GM10248 (cell line): ENCODE measurements at regions not wholly inside any gene's neighbourhood (a gene's known extent, or its start where the extent isn't known, plus 50 kb on each side); places are given as distances from the start of the nearest gene placed in this dataset.

Source experiments
- CTCF ChIA-PET: fragments of 300-600 bp; sonication (Branson Sonifier 250); formaldehyde crosslinking; extraction: SDS; loops from one replicate; lab custom pipeline; 2021; ENCODE audit warnings: antibody characterized with exemption; lab: Yijun Ruan, JAX
- POLR2A ChIA-PET: fragments of 350-650 bp; sonication (Branson Sonifier 250); formaldehyde crosslinking; extraction: SDS; loops from one replicate; lab custom pipeline; 2020; ENCODE audit warnings: antibody characterized with exemption; lab: Yijun Ruan, JAX
- DNase-seq: peaks from one replicate; pipeline ENCODE4 v3.0.0; 2012; ENCODE audit errors: extremely low spot score
- TF ChIP-seq, protein P1 (sequence below): IDR thresholded peaks from 2 replicates; pipeline ENCODE4 v1.5.1; 2012; ENCODE audit warnings: mild to moderate bottlenecking, low read depth; ENCODE audit errors: extremely low read depth, missing control alignments, control extremely low read depth

DNA sequence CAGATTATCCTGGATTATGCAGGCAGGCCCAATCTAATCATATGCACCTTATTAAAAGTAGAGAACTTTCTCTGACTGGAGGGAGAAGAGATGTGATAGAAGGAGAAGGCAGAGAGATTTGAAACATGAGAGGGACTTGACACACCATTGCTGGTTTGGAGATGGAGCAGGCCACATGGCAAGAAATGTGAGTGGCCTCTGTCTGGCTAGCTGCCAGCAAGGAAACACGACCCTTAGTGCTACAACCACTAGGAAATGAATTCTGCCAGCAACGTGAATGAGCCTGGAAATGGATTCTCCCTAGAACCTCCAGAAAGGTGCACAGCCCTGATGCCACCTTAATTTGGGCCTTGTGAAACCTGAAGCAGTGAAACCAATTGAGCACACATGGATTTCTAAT, 79.5 kb upstream of the MBNL3 start:
- no peak for DNase-seq
- ChIA-PET POLR2A (no interaction called here), CTCF (interaction anchor here (1.1 kb wide), 1 partner anchor 11 kb away, joined by 3 read pairs; no protein-coding TSS in a partner anchor)
- TF ChIP-seq, protein P1, sequence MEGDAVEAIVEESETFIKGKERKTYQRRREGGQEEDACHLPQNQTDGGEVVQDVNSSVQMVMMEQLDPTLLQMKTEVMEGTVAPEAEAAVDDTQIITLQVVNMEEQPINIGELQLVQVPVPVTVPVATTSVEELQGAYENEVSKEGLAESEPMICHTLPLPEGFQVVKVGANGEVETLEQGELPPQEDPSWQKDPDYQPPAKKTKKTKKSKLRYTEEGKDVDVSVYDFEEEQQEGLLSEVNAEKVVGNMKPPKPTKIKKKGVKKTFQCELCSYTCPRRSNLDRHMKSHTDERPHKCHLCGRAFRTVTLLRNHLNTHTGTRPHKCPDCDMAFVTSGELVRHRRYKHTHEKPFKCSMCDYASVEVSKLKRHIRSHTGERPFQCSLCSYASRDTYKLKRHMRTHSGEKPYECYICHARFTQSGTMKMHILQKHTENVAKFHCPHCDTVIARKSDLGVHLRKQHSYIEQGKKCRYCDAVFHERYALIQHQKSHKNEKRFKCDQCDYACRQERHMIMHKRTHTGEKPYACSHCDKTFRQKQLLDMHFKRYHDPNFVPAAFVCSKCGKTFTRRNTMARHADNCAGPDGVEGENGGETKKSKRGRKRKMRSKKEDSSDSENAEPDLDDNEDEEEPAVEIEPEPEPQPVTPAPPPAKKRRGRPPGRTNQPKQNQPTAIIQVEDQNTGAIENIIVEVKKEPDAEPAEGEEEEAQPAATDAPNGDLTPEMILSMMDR: no peak

DNA sequence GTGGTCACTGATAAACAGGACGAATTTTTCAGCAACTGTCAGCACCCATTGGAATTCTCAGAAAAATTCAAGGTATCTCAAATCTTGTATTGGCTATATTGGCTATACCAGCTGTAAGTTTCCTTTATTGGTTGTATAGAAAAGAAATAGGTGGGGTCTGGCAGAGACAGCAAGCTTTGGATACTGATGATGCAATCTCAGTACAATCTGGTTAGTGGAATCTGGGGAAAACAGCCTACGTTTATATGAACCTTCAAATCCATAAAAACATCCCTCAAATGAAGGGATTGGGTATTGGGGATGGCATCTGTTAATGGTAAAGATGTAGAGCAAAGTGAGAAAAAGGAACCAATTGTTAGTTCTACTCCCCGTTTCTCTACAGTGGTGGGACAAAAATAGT, 76.4 kb upstream of the MBNL3 start:
- no peak for DNase-seq
- ChIA-PET CTCF (no interaction called here), POLR2A (no interaction called here)
- TF ChIP-seq, protein P1: no peak

DNA sequence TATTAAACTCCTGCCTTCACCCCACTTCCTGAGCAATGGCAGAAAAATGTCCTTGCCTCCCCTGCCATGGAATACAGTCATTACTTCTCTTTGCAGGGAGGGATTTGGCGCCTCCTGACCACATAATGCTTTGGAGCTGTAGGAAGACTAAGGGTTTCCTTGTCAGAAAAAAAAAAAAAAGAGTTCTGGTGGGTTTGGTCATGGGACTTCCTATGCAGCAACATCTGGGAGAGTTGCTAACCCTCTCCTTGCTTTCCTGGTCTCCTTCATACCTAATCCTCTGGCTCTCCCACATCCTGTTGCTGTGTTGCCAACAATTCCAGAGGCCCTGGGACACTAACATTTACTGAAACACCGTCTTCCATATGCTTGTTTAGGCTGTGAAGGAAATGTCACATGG, 75.1 kb upstream of the MBNL3 start:
- ChIA-PET CTCF (no interaction called here), POLR2A (no interaction called here)
- DNase-seq: no peak
- TF ChIP-seq, protein P1: no peak

DNA sequence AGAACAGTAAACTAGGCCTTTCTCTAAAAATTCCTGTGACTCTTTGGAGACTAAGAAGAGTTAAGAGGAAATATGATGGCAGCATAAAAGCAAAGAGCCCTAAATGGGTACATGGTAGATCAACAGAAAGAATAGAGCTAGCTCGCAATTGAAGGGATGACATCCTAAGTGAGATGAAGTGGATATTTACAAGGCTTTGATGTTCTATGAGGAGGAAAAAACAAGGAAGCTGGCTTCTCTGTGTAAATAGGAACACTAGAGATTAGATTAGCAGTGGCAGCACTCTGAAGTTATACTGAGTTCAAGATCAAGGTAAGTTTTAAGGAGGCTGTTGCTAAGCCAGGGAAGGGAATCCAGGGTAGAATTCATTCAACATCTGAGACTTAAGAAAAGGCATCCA, 73.1 kb upstream of the MBNL3 start:
- DNase-seq: no peak
- TF ChIP-seq, protein P1: no peak
- CTCF ChIA-PET: no interaction called here
- POLR2A ChIA-PET: no interaction called here

DNA sequence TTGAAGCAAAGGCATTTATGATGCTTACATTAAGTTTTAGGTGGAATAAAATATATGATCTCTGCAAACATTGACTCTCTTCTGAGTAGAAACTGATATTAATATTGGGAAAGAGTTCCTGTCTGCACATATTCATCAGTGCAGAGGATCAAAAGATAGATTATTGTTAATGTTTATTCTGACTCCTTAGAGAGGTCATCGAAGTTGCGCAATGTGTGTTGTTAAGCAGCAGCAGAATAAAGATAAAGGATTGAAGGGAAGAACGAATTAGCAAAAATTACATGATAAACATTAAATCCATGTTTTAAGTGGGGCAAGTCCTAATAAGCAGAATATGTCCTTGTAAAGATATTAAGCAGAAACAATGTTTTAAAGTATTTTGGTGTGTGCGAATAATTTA, 72.6 kb upstream of the MBNL3 start:
- POLR2A ChIA-PET: no interaction called here

DNA sequence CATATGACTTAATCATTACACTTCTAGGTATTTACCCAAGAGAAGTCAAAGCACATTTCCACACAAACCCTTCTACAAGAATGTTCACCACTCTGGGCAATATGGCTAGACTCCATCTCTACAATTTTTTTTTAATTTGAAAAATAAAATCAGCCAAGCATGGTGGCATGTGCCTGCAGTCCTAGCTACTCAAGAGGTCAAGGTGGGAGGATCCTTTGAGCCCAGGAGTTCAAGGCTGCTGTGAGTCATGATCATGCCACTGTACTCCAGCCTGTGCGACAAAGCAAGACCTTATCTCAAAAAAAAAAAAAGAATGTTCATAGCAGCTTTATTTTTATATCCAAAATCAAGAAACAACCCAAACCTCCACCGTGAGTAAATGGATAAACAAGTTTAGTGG, 70.3 kb upstream of the MBNL3 start:
- ChIA-PET CTCF (no interaction called here), POLR2A (no interaction called here)
- TF ChIP-seq, protein P1: no peak
- DNase-seq: no peak

More for the DNA sequence above, 72.6 kb upstream of the MBNL3 start:
- no peak for DNase-seq
- CTCF ChIA-PET: no interaction called here
- TF ChIP-seq, protein P1: no peak

DNA sequence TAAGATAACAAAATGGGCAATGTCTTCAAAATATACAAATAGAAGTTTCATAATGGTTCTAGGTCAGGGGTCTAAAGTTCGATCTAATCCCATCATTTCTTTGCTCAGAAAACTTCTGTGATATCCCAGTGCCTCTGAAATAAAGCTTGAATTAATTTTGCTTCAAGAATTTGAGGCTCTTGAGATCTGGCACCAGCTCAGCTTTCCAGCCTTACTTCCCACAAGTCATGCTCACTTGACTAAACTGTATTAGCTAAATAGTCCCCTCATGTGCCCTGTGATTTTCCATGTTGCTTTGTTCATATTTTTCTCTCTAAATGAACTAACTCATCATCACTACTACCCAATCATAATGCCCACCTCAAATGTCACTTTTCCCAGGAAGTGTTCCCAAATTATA, 50.8 kb upstream of the MBNL3 start:
- ChIA-PET CTCF (interaction anchor here (0.9 kb wide), 1 partner anchor 18 kb away, joined by 3 read pairs; no protein-coding TSS in a partner anchor), POLR2A (no interaction called here)
- TF ChIP-seq, protein P1: no peak
- no peak for DNase-seq
